Heart left ventricle (tissue), 13 donors: ENCODE measurements at regions not wholly inside any gene's neighbourhood (a gene's known extent, or its start where the extent isn't known, plus 50 kb on each side); places are given as distances from the start of the nearest gene placed in this dataset.

Experiments used
- POLR2A ChIP-seq, 2 donors: fragments of 450-650 bp; IDR thresholded peaks; one replicate each; pipeline ENCODE4 v1.6.1; 2017; ENCODE audit warnings: antibody characterized with exemption in 2 of 2, mild to moderate bottlenecking in 2 of 2, moderate library complexity in 2 of 2
- TF ChIP-seq, protein P1 (sequence below), 12 donors: fragments of 200-600 bp; sonication (generic) in 4 of 12; IDR thresholded peaks; one replicate each; pipeline versions ENCODE4 v1.5.0 to v1.8.0; 2018 to 2022; ENCODE audit warnings: antibody characterized with exemption in 12 of 12, mild to moderate bottlenecking in 5 of 12
- donor health status: ischemic (EF 13 %, LVEDD 7.1; RV severe dilation, severe dysfunction).
- donor health status: DM: no; HTN: yes; CAD: no.
- donor health status: DM: no; HTN: no; CAD: no.
- donor health status: ischemic (EF 25% LVEDD 6.9; RV normal size, moderate dysfunction).
- donor health status: ischemic (EF 25% LVEDD 5.7; RV mildly dilated, moderate dysfunction).
- donor health status: ischemic (EF 35%, LVEDD 5.7; RV mildly dilated, moderate dysfunction).
- donor health status: nonischemic (EF 11% LVEDD 7.7; RV severe dilation, severe dysfunction).
- donor health status: DM: yes; HTN: yes; CAD: no.
- donor health status: PGD.
- donor health status: ischemic (EF 29% LVEDD 5.4; RV normal size, mild dysfunction).
- donor health status: nonischemic (EF 23%, LVEDD 6.1; RV moderate dilation, normal function).

DNA sequence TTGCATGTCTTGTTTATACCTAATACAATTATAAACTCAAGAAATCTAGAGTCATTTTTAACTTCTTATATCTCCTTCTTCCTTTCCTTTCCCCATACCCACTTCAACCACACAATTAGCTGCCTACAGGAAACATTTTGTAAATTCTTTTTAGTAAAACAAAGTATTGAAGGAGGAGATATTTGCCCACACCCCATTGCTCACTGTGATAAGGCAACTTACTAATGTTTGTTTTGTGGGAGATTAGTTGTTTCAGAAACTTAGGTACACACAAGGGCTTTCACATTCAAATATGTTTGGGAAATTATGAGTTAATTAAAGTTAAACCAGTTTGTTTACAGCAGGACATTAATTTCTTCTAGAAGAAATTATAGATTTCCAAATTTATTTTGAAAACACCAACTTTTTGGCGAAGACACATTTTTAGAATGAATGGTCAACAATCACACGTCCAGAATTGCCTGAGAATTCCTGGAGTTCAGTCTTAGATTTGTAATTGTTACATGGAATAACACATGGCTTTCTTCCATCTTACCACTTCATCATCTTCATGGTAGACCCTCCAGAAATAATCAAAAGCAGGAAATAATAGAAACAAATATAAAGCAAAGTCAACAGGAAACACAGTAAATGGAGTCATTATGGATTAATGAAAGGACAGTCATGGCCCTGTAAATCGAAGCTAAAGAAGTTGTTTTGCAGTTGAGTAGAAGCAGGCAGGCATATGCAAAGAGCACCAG lies 62.5 kb upstream of the RAB27B start:
- TF ChIP-seq, protein P1, sequence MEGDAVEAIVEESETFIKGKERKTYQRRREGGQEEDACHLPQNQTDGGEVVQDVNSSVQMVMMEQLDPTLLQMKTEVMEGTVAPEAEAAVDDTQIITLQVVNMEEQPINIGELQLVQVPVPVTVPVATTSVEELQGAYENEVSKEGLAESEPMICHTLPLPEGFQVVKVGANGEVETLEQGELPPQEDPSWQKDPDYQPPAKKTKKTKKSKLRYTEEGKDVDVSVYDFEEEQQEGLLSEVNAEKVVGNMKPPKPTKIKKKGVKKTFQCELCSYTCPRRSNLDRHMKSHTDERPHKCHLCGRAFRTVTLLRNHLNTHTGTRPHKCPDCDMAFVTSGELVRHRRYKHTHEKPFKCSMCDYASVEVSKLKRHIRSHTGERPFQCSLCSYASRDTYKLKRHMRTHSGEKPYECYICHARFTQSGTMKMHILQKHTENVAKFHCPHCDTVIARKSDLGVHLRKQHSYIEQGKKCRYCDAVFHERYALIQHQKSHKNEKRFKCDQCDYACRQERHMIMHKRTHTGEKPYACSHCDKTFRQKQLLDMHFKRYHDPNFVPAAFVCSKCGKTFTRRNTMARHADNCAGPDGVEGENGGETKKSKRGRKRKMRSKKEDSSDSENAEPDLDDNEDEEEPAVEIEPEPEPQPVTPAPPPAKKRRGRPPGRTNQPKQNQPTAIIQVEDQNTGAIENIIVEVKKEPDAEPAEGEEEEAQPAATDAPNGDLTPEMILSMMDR (IDR thresholded peaks at IDR 0.05) = no peak
- no peak for TF ChIP-seq POLR2A (IDR thresholded peaks at IDR 0.05)
